NOMO-1 treated with DMSO at 0.1 percent for 48 hours (cell line): ENCODE measurements at regions not wholly inside any gene's neighbourhood (a gene's known extent, or its start where the extent isn't known, plus 50 kb on each side); places are given as distances from the start of the nearest gene placed in this dataset.
"Not testable (repeated sequence)": the region's sequence is repeated elsewhere in the genome, so short reads cannot be mapped to it uniquely, and the experiment has no call there.

Source experiments
- DNase-seq: peaks from one replicate; lab custom pipeline; 2025; ENCODE audit not compliant: unreplicated experiment; lab: John Stamatoyannopoulos, UW

DNA sequence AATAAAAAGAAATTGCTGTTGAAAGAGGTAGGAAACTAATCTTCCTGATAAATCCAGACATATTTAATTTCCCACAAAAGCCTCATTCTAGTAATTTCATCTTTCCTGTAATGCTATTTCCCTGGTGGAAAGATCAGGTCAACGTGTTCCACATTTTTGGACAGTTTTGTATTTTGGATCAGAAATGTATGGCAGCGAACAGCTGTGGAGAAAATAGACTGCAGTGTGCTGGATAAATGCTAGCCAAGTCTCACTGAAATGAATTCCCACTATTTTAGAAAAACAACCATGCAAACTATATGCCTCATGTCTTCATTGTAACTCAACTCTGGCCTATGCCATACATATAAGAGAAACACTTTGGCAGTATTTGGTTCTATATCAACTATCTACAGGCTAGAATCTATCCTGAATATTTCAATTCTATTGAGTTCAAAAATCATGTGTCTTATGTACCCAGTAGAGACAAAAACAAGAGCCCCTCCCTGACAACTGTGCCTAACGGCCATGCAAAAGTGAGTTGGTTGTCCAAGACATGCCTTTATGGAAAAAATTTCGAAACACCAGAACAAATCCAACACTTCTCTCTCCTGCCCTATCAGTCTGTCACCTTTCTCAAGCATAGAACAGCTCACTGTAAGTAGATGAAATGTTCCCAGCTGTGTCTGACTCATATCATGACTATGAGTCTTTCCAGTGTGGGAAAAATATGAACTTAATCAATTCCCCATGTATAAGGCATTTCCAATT, 191.3 kb upstream of the NREP start:
- no peak for DNase-seq

DNA sequence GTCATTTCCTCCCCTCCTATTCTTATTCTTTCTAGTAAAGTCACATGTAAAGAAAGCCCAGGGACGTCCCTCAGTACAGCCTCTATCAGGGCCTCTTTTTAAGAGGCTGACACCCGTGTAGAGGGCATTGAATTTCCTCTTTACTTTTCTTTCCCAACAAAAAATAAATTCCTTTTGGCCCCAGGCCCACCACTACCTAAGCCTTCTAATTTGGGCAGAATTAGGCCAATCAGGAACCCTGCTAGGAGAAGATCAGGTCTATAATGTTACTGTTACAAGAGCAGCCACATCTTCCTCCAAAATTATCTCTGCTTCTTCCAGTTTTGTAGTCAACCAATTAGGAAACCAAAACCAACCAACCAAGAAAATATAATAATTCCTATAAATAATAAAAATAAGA, 189.6 kb upstream of the NREP start:
- no peak for DNase-seq

DNA sequence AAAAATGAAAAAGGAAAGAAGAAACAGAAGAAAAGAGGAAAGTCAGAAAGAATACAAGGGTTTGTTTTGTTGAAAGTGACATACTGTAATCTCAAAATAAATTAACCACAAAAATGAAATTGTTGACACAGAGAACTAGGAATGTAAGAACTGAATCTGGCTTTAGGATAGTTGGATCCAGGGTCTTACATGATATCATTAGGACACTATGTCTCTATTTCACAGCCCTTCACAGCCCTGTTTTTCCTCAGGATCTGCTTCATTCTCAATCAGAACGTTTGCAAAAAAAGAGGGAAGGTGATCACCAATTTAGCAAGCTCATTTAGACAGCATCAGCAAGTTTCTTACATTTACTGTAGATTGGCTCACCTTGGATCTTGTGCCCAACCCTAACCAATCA, 188.5 kb upstream of the NREP start:
- no peak for DNase-seq

DNA sequence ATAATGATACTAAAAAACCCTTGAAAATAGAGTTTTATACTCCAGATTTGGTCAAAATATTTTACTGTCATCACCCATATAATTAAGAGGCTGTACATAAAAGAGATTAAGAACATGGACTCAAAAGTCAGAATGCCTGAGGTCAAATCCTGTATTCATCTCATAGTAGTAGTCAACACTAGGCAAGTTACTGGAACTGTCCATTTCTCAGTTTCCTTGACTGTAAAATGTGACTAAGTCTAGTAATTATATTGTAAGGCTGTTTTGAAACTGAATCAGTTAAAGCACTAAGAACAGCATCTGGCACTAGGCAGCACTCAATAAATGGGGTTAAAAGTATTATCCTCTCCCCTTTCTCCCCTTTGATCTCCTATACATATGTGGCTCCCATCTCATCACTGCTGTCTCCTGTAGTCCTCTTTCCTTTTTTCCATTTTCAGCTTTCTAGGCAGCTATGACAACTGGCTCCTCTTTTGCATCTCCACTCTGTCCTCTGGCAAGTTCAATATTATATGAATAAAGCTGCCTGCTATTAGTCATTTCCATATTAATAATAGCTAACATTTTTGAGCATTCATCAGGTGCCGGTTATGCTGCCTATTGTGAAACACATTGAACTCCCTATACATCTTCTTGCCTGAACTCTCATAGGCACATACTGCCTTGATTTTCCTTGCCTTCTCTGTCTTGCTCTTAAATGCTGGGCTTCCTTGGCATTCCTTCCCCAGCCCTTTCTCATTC, 185.8 kb upstream of the NREP start:
- DNase-seq, result no peak

DNA sequence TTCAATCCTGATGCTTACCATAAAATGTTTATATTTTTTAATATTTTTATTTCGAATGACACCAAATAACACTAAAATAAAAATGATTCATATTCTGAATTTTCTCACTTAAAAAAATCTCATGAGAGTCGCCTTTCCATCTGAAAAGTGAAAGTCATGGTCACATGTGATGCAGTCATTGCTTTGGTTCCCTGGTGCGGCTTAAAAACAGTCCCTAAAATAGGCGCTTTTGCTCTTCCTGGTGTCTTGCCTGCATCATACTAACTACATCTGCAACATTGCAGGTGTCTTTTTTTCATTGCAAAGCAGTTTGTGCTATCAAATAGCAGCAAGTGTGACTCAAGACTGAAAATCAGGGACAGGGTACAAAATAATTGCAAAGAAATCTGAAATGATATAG, 185.2 kb upstream of the NREP start:
- no peak for DNase-seq

DNA sequence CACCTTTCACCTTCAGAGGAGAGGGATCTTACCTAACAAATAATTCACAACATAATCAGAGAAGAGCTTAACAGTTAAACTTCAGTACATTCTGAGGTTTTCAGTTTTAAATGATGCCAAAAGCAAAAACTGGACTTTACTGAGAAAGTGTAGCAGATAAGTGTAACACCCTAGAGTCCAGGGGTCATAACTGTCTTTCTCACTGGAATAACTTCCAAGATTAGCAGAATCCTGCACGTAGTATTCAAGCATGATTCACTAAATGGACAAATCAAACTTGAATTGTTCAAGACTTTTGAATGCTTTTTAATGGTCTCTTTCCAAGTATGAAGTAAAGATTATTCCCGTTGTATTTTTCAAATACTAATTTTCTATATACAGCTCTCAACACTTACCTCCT, 180.1 kb upstream of the NREP start:
- DNase-seq, result no peak

DNA sequence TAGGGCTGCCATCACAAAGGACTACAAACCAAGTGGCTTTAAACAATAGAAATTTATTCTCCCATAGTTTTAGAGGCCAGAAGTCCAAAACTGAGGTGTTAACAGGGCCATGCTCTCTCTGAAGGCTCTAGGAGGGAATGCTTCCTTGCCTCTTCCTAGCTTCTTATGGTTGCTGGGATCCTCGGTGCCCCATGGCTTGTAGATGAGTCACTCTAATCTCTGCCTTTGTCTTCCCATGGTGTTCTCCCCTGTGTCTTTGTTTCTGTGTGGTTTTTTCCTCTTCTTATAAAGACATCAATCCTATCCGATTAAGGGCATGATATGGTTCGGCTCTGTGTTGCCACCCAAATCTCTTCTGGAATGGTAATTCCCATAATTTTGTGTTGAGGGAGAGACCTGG, 178.8 kb upstream of the NREP start:
- DNase-seq, result no peak

DNA sequence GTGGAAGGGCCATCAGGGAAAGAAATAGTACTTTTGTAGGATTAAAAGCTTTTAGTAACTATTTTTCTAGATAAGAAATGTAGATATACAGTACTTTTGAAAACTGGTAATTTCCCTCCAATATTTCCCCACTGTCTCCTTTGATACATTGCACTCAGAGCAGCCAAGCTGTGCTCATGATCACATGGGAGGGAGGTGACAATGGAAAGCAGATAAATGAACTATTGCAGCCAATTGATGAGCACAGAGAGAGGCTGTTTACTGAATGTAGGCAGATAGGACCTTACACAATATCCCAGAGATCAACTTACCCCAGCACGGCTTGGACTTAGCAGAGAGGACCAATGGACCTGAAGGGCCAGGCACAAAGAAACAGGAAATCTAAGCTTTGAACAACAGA, 178.0 kb upstream of the NREP start:
- DNase-seq, result no peak

DNA sequence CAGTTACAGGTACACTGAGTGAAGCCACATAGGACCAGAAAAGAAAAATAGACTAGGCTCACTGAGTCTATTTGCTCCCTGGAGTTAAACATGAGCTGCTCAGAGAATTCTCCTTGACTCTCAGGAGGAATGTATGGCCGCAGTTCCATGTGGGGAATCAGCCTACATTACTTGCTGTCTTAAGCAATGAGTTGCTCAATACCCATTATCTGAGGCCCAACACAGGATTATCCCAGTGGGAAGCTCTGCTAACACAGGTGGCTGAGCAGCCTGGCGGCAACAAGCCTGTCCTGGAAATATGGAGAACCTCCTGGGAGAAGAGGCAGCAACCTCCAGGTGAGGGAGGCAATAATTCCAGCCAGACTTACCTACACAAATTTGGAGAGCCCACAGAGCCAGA, 177.5 kb upstream of the NREP start:
- no peak for DNase-seq

DNA sequence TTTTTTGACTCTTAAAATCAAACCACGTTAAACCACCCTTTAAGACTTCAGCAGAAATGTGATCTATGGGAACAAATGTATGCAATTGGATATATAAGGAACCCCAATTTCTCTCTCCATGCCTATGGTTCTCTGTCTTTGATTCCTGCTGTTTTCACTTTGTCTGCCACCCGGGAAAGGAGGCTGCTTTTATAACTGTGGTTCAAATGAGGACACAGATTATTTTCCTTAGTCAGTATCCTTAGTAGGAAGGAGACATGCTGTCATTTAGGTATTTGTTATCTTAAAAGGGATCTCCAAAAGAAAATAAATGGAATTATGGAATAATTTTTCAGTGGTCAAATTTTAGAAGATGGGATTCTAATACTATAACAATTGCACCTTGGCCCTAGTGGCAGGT, 176.1 kb upstream of the NREP start:
- no peak for DNase-seq

DNA sequence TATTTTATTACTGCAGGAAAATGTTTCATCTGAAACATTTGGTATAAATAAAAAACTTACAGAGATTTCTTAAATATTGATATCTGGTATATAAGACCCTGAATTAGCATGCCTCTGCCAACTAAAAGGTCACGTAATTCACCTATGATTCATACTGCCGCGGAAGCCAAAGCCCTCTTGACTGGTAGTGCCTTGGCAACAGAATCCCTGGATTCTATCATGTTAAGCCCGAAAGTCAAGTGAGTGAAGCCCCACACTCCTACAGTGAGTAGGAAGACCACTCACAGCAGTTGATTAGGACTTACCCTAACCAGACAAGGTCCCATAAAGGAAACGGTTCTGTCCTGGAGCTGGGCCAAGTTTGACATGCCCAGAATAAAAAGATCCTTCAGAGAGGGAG, 175.6 kb upstream of the NREP start:
- DNase-seq, result no peak

DNA sequence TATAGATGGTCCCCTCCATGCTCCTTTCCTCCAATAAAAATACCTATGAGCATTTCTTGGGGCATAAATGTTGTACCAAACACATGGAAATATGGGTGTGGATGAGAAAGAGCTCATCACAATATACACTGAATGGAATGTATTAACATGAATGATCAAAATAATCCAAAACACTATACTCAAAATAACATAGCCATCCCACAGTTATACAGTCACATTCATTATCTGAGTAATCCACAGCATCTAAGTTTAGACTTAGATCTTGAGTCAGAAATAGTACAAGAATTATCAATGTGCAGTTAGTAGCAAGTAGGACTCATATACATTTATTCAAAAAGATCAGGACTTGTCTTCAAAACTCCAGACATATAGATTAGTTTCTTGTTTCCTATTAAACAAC, 175.2 kb upstream of the NREP start:
- no peak for DNase-seq

DNA sequence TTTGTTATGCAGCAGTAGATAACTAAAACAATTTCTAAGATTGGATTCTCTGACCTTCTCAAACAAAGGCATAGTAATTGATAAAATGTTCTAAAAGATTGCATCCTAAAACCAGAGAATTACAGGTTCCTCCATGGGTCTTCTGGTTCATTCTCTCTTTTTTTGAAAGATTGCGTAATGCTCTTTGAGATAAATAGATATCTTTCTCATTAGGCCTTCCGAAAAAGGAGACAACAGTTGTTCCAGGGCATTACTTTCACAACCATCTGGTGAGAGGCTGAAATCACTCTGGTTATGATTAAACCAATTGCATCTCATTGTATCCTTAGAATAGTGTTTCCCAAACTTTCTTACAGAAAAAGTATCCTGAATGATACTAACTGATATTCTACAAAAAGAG, 174.7 kb upstream of the NREP start:
- DNase-seq, result no peak

DNA sequence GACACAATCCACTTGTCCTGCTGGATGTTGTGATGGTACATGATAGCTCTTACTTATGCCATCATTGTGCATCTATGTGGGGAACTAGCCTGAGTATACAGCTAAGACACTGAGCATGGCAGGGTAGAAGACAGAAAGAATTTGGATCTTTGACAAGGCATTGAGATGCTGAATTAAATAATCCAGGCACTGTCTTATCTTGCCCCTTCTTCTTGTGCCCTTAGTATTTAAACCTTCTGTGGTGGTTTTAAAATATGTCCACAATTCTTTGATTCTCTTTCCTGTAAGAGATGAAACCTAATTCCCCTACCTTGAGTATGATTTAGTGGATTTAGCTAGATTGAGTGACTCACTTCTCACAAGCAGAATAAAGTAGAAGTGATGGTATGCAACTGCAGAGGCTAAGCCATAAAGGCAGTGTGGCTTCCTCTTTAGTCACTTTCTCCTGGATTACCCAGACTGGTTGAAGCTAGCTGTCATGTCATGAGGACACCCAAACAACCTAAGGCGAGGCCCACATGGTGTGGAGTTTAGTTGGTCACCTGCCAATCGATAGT, 174.0 kb upstream of the NREP start:
- DNase-seq, result peak; percentile 88

DNA sequence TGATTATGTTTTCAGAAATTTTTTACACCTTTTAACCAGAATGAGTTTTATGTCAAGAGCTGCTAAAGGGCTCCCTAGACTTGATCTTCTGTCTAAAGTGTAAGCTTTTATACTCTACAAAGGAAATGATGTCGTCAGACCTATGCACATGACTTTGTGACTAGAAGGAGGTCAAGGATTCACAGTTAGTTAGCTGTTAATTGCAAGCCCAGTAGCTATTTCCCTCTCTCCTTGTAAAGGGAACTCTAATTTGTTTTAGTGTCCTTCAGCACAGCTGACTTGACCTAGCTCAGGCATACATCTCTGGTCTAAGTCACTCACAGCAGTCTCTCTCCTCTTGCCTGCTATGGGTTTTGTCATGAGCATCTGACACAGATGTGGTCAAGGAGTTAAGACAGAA, 173.5 kb upstream of the NREP start:
- peak; percentile 85 for DNase-seq

DNA sequence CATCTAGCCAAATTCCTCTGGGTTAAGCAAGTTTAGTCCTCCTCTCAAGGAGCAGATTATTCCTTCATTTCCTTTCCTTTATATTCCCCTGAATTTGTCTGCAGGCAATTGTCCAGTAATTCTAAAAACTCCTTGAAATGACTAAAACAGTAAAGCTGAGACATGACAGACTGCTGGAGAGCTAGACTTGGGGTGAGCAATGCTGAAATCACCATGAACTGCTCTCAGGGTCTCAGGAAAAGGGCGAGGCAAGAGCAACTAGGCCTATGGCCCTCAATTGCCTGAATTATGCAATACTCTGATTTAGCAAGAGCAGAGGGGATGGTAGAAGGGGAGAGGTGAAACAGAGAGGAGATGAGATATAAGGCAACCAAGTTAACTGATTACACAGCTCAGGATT, 172.9 kb upstream of the NREP start:
- peak; percentile 81 for DNase-seq

DNA sequence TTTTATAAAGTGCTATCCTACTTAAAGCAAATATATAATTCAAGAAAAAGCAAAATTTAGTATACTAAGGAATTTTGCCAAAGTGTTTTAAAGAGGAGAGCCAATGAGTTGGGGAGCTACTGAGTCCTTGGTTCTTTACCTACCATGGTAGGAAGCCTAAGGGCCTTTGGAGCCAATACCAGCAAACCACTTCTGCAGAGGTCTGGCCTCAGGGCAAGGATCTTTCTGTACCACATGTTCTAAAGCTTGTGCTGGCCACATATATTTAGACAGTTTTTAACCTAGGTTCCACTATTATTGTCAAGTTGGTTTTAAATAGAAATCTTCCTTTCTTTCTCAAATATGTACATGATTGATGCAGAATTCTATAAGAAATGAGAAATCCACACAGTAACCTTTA, 172.3 kb upstream of the NREP start:
- no peak for DNase-seq

DNA sequence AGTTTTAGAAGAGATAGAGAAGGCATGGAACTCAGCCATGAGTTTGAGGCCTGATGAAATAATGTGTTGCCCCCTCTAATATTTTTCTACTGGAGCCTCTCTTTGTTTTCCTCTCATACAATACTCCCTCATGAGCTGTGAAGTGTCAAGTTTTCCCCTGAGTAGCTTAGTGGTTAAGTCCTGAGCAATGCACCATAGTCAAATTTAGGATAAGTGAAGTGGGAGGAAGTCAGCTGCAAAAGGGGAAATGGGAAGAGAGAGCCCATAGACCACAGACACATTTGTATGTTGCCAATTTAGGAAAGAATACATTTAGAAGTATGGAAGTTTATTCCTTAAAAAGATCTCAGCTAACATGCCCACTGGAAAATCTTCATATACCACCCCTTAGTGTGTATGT, 171.5 kb upstream of the NREP start:
- DNase-seq, result peak; percentile 30

DNA sequence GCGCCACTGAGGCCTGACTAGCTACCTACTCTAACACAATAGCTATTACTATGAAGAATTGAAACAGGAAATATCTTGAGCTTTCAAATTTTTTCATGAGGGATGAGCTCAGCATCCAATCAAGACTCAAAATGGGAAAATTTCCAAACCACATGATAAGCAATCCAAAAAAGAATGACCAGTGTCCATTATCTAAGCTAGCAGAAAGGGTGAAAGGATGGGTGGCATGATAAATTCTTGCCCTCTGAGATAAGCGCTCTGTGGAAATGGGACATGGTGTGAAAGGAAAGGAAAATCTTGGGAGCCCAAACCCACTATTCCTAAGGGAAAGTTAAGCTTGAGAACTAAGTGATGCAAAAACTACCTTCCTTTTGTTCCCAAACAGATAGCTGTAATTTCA, 170.2 kb upstream of the NREP start:
- no peak for DNase-seq

DNA sequence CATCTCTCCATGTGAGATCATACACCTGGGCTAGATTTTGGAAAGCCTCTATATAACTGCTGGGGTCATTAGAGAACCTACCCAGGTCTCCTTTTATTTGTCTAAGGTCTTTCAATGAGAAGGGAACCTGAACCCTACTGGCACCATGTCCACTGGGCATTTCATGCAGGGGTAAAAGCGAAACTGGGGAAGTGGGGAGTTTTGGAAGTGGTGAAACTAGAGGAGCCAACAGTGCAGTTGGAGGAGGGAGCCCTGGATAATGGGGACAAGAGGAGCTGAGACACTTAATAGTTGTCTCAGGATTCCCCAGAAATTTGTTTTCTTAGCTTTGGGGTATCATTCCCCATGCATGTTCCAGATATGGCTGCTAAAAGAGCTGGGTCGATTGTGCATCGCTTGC, 169.0 kb upstream of the NREP start:
- DNase-seq, result no peak

DNA sequence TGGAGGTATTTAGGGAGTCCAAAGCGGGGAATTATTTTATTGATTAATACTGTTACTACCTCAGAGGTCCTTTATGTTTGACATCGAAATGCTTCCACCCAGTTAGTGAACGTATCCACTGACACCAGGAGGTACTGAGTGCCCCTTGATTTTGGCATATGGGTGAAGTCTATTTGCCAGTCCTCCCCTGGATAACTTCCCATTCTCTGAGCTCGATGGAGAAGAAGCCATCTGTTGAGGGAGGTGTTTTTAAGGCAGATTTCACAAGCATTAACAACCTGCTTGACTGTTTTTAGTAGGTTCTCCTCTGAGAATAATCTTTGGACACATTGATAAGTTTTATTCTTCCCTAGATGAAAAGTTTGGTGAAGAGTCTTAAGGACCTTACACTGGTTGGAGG, 165.3 kb upstream of the NREP start:
- DNase-seq, result no peak

DNA sequence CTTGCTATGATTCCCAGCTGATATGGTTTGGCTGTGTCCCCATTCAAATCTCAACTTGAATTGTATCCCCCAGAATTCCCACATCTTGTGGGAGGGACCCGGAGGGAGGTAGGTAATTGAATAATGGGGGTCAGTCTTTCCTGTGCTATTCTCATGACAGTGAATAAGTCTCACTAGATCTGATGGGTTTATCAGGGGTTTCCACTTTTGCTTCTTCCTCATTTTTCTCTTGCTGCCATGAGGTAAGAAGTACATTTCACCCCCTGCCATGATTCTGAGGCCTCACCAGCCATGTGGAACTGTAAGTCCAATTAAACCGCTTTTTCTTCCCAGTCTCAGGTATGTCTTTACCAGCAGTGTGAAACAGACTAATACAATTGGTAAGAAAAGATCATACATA, 164.7 kb upstream of the NREP start:
- DNase-seq, result not testable (repeated sequence)
